ENCODE measurements at regions not wholly inside any gene's neighbourhood (a gene's known extent, or its start where the extent isn't known, plus 50 kb on each side); places are given as distances from the start of the nearest gene placed in this dataset.

- H3K27ac Mint-ChIP-seq: no peak overlapping the region
- H3K4me3 Mint-ChIP-seq: no peak overlapping the region
- no peaks in the 10 kb centered on the region for H3K27me3 Mint-ChIP-seq
- ATAC-seq: no peak
- H3K4me1 Mint-ChIP-seq: no peaks in the 10 kb centered on the region
- no peaks in the 10 kb centered on the region for H3K9me3 Mint-ChIP-seq
- H3K36me3 Mint-ChIP-seq: no peaks in the 10 kb centered on the region
These were observed 610.0 kb downstream of the LMO4 start for GRCh38 chr1:87938631-87939030.

- Mint-ChIP-seq H3K27me3 (no peaks in the 10 kb centered on the region), H3K27ac (no peak overlapping the region), H3K36me3 (no peaks in the 10 kb centered on the region), H3K9me3 (no peaks in the 10 kb centered on the region), H3K4me1 (no peaks in the 10 kb centered on the region), H3K4me3 (no peak overlapping the region)
- no peak for ATAC-seq
These were observed 610.8 kb downstream of the LMO4 start for GRCh38 chr1:87939444-87939843.

- Mint-ChIP-seq H3K27me3 (no peaks in the 10 kb centered on the region), H3K27ac (no peak overlapping the region), H3K4me1 (no peaks in the 10 kb centered on the region), H3K36me3 (no peaks in the 10 kb centered on the region), H3K9me3 (no peaks in the 10 kb centered on the region), H3K4me3 (no peak overlapping the region)
- no peak for ATAC-seq
These were observed 611.7 kb downstream of the LMO4 start for GRCh38 chr1:87940421-87940820.

- no peaks in the 10 kb centered on the region for H3K4me1 Mint-ChIP-seq
- no peaks in the 10 kb centered on the region for H3K27me3 Mint-ChIP-seq
- H3K36me3 Mint-ChIP-seq: no peaks in the 10 kb centered on the region
- ATAC-seq: no peak
- no peaks in the 10 kb centered on the region for H3K9me3 Mint-ChIP-seq
- no peak overlapping the region for H3K27ac Mint-ChIP-seq
- no peak overlapping the region for H3K4me3 Mint-ChIP-seq
These were observed 612.8 kb downstream of the LMO4 start for GRCh38 chr1:87941337-87941946.

- no peaks in the 10 kb centered on the region for H3K9me3 Mint-ChIP-seq
- no peaks in the 10 kb centered on the region for H3K4me1 Mint-ChIP-seq
- ATAC-seq: no peak
- H3K36me3 Mint-ChIP-seq: no peaks in the 10 kb centered on the region
- H3K27me3 Mint-ChIP-seq: no peaks in the 10 kb centered on the region
- H3K4me3 Mint-ChIP-seq: no peak overlapping the region
- no peak overlapping the region for H3K27ac Mint-ChIP-seq
These were observed 613.5 kb downstream of the LMO4 start for GRCh38 chr1:87942165-87942564.

GRCh38 chr1:87949711-87950110, 621.0 kb downstream of the LMO4 start:
- H3K27ac Mint-ChIP-seq: no peak overlapping the region
- H3K9me3 Mint-ChIP-seq: no peaks in the 10 kb centered on the region
- H3K4me1 Mint-ChIP-seq: peaks cover 24% of the 10 kb centered on the region
- H3K36me3 Mint-ChIP-seq: no peaks in the 10 kb centered on the region
- no peak overlapping the region for H3K4me3 Mint-ChIP-seq
- H3K27me3 Mint-ChIP-seq: no peaks in the 10 kb centered on the region
- ATAC-seq: no peak

- no peak for ATAC-seq
- H3K27me3 Mint-ChIP-seq: no peaks in the 10 kb centered on the region
- no peaks in the 10 kb centered on the region for H3K36me3 Mint-ChIP-seq
- no peak overlapping the region for H3K4me3 Mint-ChIP-seq
- H3K9me3 Mint-ChIP-seq: no peaks in the 10 kb centered on the region
- H3K4me1 Mint-ChIP-seq: peaks cover 24% of the 10 kb centered on the region
- H3K27ac Mint-ChIP-seq: no peak overlapping the region
These were observed 621.7 kb downstream of the LMO4 start for GRCh38 chr1:87950369-87950768.

GRCh38 chr1:87951409-87951808, 622.7 kb downstream of the LMO4 start:
- H3K9me3 Mint-ChIP-seq: no peaks in the 10 kb centered on the region
- no peak overlapping the region for H3K4me3 Mint-ChIP-seq
- peak overlapping the region; percentile 28 for H3K27ac Mint-ChIP-seq
- no peaks in the 10 kb centered on the region for H3K27me3 Mint-ChIP-seq
- H3K36me3 Mint-ChIP-seq: no peaks in the 10 kb centered on the region
- no peak for ATAC-seq
- H3K4me1 Mint-ChIP-seq: peaks cover 24% of the 10 kb centered on the region

GRCh38 chr1:87951852-87952251, 623.2 kb downstream of the LMO4 start:
- Mint-ChIP-seq H3K4me3 (no peak overlapping the region), H3K9me3 (no peaks in the 10 kb centered on the region), H3K36me3 (no peaks in the 10 kb centered on the region), H3K4me1 (peaks cover 24% of the 10 kb centered on the region), H3K27ac (peak overlapping the region; percentile 28), H3K27me3 (no peaks in the 10 kb centered on the region)
- ATAC-seq: peak; percentile 43

GRCh38 chr1:87953121-87953520, 624.4 kb downstream of the LMO4 start:
- H3K27ac Mint-ChIP-seq: no peak overlapping the region
- peaks cover 24% of the 10 kb centered on the region for H3K4me1 Mint-ChIP-seq
- H3K27me3 Mint-ChIP-seq: no peaks in the 10 kb centered on the region
- no peak for ATAC-seq
- H3K4me3 Mint-ChIP-seq: no peak overlapping the region
- H3K36me3 Mint-ChIP-seq: no peaks in the 10 kb centered on the region
- no peaks in the 10 kb centered on the region for H3K9me3 Mint-ChIP-seq

- ATAC-seq: peak; percentile 76
These were observed 625.2 kb downstream of the LMO4 start for GRCh38 chr1:87953732-87954344.

GRCh38 chr1:87955038-87955437, 626.4 kb downstream of the LMO4 start:
- no peak overlapping the region for H3K4me3 Mint-ChIP-seq
- H3K27me3 Mint-ChIP-seq: no peaks in the 10 kb centered on the region
- no peaks in the 10 kb centered on the region for H3K9me3 Mint-ChIP-seq
- H3K36me3 Mint-ChIP-seq: no peaks in the 10 kb centered on the region
- H3K4me1 Mint-ChIP-seq: peaks cover 24% of the 10 kb centered on the region
- H3K27ac Mint-ChIP-seq: no peak overlapping the region
- no peak for ATAC-seq

More at GRCh38 chr1:87953732-87954344, 625.2 kb downstream of the LMO4 start:
- Mint-ChIP-seq H3K4me3 (no peak overlapping the region), H3K27me3 (no peaks in the 10 kb centered on the region), H3K36me3 (no peaks in the 10 kb centered on the region), H3K9me3 (no peaks in the 10 kb centered on the region), H3K4me1 (peaks cover 24% of the 10 kb centered on the region), H3K27ac (no peak overlapping the region)

- no peaks in the 10 kb centered on the region for H3K36me3 Mint-ChIP-seq
- no peaks in the 10 kb centered on the region for H3K9me3 Mint-ChIP-seq
- ATAC-seq: no peak
- H3K27me3 Mint-ChIP-seq: no peaks in the 10 kb centered on the region
- no peak overlapping the region for H3K4me3 Mint-ChIP-seq
- H3K27ac Mint-ChIP-seq: no peak overlapping the region
- peaks cover 24% of the 10 kb centered on the region for H3K4me1 Mint-ChIP-seq
These were observed 627.4 kb downstream of the LMO4 start for GRCh38 chr1:87956072-87956471.

GRCh38 chr1:87956750-87957149, 628.1 kb downstream of the LMO4 start:
- no peaks in the 10 kb centered on the region for H3K27me3 Mint-ChIP-seq
- no peak overlapping the region for H3K4me3 Mint-ChIP-seq
- H3K9me3 Mint-ChIP-seq: no peaks in the 10 kb centered on the region
- no peak overlapping the region for H3K27ac Mint-ChIP-seq
- H3K36me3 Mint-ChIP-seq: no peaks in the 10 kb centered on the region
- ATAC-seq: no peak
- H3K4me1 Mint-ChIP-seq: peaks cover 21% of the 10 kb centered on the region

GRCh38 chr1:87957331-87957730, 628.7 kb downstream of the LMO4 start:
- Mint-ChIP-seq H3K27me3 (no peaks in the 10 kb centered on the region), H3K9me3 (no peaks in the 10 kb centered on the region), H3K4me3 (no peak overlapping the region), H3K36me3 (no peaks in the 10 kb centered on the region), H3K4me1 (peaks cover 15% of the 10 kb centered on the region), H3K27ac (no peak overlapping the region)
- ATAC-seq: no peak

GRCh38 chr1:87958201-87958600, 629.5 kb downstream of the LMO4 start:
- H3K36me3 Mint-ChIP-seq: no peaks in the 10 kb centered on the region
- H3K4me3 Mint-ChIP-seq: no peak overlapping the region
- H3K27me3 Mint-ChIP-seq: no peaks in the 10 kb centered on the region
- H3K27ac Mint-ChIP-seq: no peak overlapping the region
- no peak for ATAC-seq
- peaks cover 10% of the 10 kb centered on the region for H3K4me1 Mint-ChIP-seq
- H3K9me3 Mint-ChIP-seq: no peaks in the 10 kb centered on the region
